ENCODE measurements at regions not wholly inside any gene's neighbourhood (a gene's known extent, or its start where the extent isn't known, plus 50 kb on each side); places are given as distances from the start of the nearest gene placed in this dataset.

DNA sequence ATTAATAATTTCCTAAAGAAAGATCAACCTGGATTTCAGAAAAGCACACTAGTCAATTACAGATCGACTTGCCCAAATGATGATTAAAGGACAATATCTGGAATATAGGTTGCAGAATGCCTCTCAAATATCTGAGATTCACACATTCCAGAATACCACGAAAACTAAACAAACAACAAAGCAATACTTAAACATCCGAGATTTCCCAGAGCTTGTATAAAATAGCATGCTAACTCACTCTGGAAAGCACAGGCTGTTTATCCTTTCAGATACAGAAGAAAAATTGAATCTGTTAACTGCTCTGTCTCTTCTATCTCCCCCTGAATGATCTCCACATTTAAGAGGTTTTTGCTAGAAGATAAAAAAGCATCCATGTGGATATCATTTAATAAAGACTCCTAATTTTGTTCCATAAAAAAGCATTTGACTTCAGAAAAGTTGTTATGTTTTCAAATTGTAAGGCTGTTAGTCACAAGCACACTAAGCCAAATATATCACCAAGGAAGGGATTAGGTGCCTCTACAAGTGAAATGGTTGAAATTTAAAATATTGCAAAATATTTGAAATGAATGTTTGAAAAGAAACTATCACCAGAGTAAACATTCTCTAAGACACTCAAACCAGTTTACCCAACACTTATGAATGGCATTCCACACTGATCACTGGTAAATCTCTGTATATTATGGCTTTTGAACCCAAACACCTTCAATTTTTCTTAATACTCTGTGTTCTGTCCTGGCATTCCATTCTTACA, 865.1 kb upstream of the ADAMTS5 start:
- intact Hi-C loops (cut with DNase I), result no loop called here
- no peak for DNase-seq

GRCh38 chr21:27831177-27831576, 864.3 kb upstream of the ADAMTS5 start:
- DNase-seq, result no peak
- intact Hi-C loops (cut with DNase I), result no loop called here

GRCh38 chr21:27827972-27828371, 861.1 kb upstream of the ADAMTS5 start:
- intact Hi-C loops (cut with DNase I), result no loop called here

GRCh38 chr21:27825035-27825434, 858.1 kb upstream of the ADAMTS5 start:
- intact Hi-C loops (cut with DNase I), result no loop called here
- DNase-seq, result no peak

More at GRCh38 chr21:27827972-27828371, 861.1 kb upstream of the ADAMTS5 start:
- no peak for DNase-seq

DNA sequence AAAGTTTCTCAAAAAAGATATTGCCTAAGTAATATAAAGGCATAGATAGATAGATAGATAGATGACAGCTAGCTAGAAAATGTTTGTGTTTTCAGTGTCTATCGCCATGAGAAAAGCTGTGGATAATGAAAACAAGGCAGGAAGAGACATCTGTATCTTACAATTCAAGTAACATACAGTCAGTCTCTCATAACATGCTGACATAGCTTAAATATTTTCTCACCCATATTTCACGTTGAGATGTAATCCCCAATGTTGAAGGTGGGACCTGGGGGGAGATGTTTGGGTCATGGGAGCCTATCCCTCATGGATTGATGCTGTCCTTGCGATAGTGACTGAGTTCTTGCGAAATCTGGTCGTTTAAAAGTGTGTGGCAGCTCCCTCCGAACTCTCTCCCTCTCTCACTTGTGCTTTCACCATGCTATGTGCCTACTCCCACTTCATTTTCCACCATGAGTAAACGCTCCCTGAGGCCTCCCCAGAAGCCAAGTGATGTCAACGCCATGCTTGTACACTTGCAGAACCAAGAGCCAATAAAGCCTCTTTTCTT, 856.8 kb upstream of the ADAMTS5 start:
- intact Hi-C loops (cut with DNase I), result no loop called here
- no peak for DNase-seq

- intact Hi-C loops (cut with DNase I), result no loop called here
Measured at GRCh38 chr21:27820342-27820741, 853.5 kb upstream of the ADAMTS5 start.

DNA sequence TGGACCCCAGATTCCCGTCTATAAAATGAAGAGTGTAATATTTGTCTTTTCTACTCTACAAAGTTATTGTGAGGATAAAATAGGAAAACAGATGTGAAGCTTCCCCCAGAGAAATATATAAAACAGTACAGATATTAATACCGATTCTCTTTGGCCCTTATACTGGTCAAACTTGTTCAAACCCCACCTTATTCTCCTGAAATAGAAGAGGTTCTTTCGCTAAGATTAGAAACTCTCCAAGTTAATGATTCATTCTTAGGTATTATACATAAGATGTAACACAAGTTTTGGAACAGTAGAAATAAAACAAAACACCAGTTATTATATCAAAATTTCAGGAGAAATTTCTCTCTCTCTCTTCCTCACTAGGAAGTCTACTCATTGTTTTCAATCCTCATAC, 852.4 kb upstream of the ADAMTS5 start:
- no peak for DNase-seq
- intact Hi-C loops (cut with DNase I), result no loop called here

More at GRCh38 chr21:27820342-27820741, 853.5 kb upstream of the ADAMTS5 start:
- no peak for DNase-seq

GRCh38 chr21:27818847-27819246, 852.0 kb upstream of the ADAMTS5 start:
- DNase-seq, result no peak
- intact Hi-C loops (cut with DNase I), result no loop called here

- DNase-seq, result no peak
- intact Hi-C loops (cut with DNase I), result no loop called here
Measured at GRCh38 chr21:27817902-27818623, 851.2 kb upstream of the ADAMTS5 start.

DNA sequence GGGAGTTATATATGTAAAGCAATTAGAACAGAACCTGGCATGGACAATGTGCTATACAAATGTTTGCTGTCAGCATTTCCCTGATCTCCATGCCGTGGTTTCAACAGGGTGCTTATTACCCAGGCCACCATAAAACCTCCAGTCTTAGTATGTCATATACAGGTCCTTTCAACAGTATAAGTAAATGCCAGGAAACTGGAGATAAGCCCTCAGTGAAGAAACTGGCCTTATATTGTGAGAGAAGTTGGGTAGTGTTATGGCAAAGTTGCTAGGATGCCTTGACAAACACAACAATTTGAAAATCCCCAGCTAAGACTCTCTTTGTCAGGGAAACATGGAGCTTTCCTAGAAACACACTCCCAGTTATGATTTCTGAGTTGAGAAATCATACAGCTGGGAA, 850.2 kb upstream of the ADAMTS5 start:
- intact Hi-C loops (cut with DNase I), result no loop called here
- no peak for DNase-seq

GRCh38 chr21:27816301-27816700, 849.4 kb upstream of the ADAMTS5 start:
- no peak for DNase-seq
- intact Hi-C loops (cut with DNase I), result no loop called here

DNA sequence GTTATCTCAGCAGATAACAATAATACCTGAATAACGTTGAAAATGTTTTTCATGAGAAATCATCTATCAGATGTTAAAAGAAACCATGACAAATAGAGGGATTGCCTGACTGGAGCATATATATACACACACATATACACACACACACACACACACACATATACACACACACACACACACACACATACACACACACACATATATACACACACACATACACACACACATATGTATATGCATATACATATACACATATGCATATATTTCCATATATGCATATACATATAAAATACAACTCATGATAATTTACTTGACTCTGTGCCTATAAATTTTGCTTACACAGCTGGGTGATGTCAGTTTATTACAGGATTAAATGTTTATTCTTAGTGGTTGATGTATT, 847.3 kb upstream of the ADAMTS5 start:
- DNase-seq, result no peak
- intact Hi-C loops (cut with DNase I), result no loop called here

- intact Hi-C loops (cut with DNase I), result no loop called here
- peak; percentile 56 to 97 (median 82) for DNase-seq
Measured at GRCh38 chr21:27813750-27814149, 846.9 kb upstream of the ADAMTS5 start.

DNA sequence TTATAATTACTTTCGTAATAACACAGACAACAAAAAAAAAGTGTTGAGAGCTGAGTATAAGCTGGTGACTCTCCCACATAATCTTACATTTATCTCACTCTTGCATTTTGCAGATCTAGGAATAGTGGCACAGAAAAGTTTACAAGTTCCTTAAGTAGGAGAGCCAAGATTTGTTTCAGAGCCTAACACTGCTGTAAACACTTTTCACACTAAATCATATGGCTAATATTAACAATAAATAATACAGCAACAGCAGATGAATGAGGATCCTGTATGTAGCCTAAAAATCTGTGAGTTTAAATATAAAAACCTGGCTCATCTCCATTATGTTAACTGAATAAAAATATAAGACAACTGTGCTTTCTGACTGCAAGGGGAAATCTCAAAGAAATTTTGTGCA, 846.5 kb upstream of the ADAMTS5 start:
- intact Hi-C loops (cut with DNase I), result no loop called here
- no peak for DNase-seq

- intact Hi-C loops (cut with DNase I), result no loop called here
- no peak for DNase-seq
Measured at GRCh38 chr21:27812279-27812678, 845.4 kb upstream of the ADAMTS5 start.

GRCh38 chr21:27808923-27809322, 842.0 kb upstream of the ADAMTS5 start:
- DNase-seq, result no peak
- intact Hi-C loops (cut with DNase I), result loop anchor here (10.0 kb wide), 1 partner anchor 104 kb away; no protein-coding TSS in a partner anchor

DNA sequence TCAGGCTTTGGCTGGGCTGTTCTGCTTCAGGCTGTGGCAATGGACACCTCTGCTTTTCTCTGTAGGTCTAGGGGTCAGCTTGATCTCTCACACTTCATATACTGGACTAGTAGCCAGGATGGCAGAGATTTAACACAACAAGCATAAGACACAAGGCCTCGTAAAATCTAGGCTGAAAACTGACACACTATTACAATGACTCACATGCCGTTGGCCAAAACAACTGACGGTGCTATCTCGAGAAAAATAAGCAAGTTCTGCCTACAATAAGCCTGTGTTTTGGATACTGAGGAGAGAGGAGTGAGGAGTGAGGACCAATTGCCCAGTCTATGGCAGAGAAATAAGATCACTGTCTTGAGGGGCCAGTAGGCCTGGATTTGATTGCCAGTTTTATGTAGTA, 840.7 kb upstream of the ADAMTS5 start:
- no peak for DNase-seq
- intact Hi-C loops (cut with DNase I), result loop anchor here (10.0 kb wide), 1 partner anchor 103 kb away; no protein-coding TSS in a partner anchor

DNA sequence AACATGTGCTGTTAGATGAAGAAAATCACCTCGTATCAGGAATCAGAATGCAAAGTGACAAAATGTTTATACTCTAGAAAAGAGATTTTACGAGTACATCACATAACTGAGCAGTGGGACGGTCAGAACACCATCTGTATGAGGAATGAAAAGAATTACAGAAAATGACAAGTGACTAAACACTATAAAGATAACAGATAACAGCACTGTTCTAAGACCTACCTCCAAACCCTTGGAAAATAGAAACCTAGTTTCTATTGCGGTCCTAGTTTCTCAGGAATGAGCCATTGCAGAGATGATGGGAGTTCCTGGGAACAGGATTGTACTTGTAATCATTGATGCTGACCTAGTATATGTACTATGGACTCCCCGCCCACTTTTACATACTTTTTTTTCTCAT, 839.4 kb upstream of the ADAMTS5 start:
- DNase-seq, result no peak
- intact Hi-C loops (cut with DNase I), result loop anchor here (10.0 kb wide), 1 partner anchor 101 kb away; no protein-coding TSS in a partner anchor

DNA sequence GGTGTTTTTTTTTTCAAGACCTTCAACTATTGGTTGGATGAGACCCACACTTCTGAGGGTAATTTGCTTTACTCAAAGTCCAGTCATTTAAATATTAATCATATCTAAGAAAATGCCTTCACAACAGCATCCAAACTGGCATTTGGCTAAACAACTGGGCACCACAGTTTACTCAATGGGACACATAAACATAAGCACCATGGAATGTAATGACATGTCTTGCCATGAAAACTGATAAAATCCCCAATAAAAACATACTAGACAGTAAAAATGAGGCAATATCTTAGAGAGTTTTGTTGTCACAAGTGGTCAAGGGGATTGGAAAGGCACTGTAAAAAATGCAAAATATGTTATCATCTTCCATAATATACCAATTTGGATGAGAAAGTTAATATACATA, 838.8 kb upstream of the ADAMTS5 start:
- DNase-seq, result no peak
- intact Hi-C loops (cut with DNase I), result loop anchor here (10.0 kb wide), 1 partner anchor 101 kb away; no protein-coding TSS in a partner anchor

DNA sequence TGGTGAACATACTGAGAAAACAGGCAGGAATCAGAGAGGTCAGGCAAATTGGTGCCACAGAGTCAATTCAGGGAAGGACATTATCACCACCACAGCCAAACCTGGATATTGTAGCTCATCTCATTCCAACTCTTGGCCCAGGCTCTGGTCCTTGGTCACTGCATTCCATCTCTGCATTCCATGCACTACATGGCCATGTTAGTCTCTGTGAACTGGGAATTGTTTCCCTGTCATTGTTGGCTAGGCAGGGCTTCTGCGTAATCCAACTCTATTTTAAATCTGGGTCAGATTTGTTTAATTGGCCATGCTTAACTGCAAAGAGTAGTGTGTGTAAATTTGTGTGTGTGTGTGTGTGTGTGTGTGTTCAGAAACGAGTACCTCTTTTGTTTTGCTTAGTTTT, 837.6 kb upstream of the ADAMTS5 start:
- intact Hi-C loops (cut with DNase I), result loop anchor here (10.0 kb wide), 1 partner anchor 100 kb away; no protein-coding TSS in a partner anchor
- no peak for DNase-seq

- intact Hi-C loops (cut with DNase I), result loop anchor here (10.0 kb wide), 1 partner anchor 99 kb away; no protein-coding TSS in a partner anchor
Measured at GRCh38 chr21:27803571-27803970, 836.7 kb upstream of the ADAMTS5 start.

More at GRCh38 chr21:27803571-27803970, 836.7 kb upstream of the ADAMTS5 start:
- DNase-seq, result no peak

Measured in posterior cingulate gyrus (tissue), 11 donors.